ENCODE measurements at regions not wholly inside any gene's neighbourhood (a gene's known extent, or its start where the extent isn't known, plus 50 kb on each side); places are given as distances from the start of the nearest gene placed in this dataset.

GRCh38 chr5:4359847-4360246 lies 764.2 kb downstream of the IRX1 start:
- no peaks in the 10 kb centered on the region for H3K27me3 ChIP-seq (replicated peaks)
- no peak for DNase-seq
- H3K36me3 ChIP-seq (replicated peaks) = no peaks in the 10 kb centered on the region
- in situ Hi-C loops (cut with HindIII; ENCODE audit: low pct_ligation_motif_present, low sequenced_read_pairs) = no loop called here
- no peak overlapping the region for H3K4me3 ChIP-seq (ENCODE audit: low read depth, low read length)
- TF ChIP-seq, protein P1, sequence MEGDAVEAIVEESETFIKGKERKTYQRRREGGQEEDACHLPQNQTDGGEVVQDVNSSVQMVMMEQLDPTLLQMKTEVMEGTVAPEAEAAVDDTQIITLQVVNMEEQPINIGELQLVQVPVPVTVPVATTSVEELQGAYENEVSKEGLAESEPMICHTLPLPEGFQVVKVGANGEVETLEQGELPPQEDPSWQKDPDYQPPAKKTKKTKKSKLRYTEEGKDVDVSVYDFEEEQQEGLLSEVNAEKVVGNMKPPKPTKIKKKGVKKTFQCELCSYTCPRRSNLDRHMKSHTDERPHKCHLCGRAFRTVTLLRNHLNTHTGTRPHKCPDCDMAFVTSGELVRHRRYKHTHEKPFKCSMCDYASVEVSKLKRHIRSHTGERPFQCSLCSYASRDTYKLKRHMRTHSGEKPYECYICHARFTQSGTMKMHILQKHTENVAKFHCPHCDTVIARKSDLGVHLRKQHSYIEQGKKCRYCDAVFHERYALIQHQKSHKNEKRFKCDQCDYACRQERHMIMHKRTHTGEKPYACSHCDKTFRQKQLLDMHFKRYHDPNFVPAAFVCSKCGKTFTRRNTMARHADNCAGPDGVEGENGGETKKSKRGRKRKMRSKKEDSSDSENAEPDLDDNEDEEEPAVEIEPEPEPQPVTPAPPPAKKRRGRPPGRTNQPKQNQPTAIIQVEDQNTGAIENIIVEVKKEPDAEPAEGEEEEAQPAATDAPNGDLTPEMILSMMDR (IDR thresholded peaks at IDR 0.05; ENCODE audit: low read depth, low read length, missing control alignments) = no peak
- no peak overlapping the region for H3K27ac ChIP-seq

DNA sequence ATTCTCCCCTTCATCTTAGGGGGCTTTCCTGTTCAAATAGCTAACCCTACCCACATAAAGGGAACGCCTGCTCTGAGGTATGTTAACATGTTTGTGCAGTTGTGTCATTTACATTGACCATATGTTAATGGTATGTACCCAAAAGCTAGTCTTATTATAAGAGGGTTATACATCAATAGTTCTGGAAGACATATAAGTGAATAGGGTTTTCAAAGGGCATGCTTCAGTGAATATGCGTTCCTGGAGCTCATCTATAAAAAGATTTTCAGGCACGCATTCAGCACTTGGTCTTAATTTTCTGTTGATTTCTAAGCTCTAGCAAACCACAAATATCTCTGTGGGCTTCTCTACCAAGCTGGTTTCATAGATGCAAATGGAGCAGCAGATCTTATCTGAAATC lies 766.1 kb downstream of the IRX1 start:
- Histone ChIP-seq H3K36me3 (replicated peaks) (no peaks in the 10 kb centered on the region), H3K27ac (no peak overlapping the region), H3K4me3 (ENCODE audit: low read depth, low read length) (no peak overlapping the region), H3K27me3 (replicated peaks) (no peaks in the 10 kb centered on the region)
- DNase-seq = no peak
- in situ Hi-C loops (cut with HindIII; ENCODE audit: low pct_ligation_motif_present, low sequenced_read_pairs) = no loop called here
- TF ChIP-seq, protein P1 (IDR thresholded peaks at IDR 0.05; ENCODE audit: low read depth, low read length, missing control alignments) = no peak

DNA sequence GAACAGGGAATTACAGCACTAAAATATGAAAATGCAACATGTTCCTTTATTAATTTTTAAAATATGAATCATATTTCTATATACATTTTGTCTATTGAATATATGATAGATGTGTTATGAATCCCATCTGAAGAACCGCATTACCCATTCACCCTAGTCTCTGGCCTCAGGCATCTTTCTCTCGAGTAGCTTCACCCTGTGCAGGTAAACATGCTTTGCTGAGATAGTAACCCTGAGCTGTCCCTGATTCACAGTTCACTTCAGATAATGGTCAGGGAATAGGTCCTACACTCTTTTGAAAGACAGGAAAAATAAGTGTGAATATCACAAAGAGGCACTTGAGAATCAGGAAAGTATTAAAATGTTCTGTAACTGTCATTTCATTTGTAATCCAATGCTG lies 766.8 kb downstream of the IRX1 start:
- TF ChIP-seq, protein P1 (IDR thresholded peaks at IDR 0.05; ENCODE audit: low read depth, low read length, missing control alignments) = no peak
- in situ Hi-C loops (cut with HindIII; ENCODE audit: low pct_ligation_motif_present, low sequenced_read_pairs) = no loop called here
- H3K27ac ChIP-seq = no peak overlapping the region

DNA sequence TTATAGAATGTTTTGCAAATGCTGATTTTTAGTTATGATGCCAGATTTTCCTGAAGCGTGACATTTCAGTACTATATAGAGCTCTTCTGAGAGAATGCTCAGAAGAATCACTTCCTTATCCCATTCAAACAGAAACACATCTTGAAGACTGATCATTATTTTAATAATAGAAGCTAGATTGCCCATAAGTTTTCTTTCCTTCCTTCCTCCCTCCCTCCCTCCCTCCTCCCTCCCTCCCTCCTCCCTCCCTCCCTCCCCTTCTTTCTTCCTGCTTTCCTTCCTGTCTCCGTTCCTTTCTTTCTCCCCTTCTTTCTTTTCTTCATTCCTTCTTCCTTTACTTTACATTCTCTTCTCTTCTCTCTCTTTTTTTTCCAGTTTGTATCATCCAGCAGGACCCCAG lies 767.4 kb downstream of the IRX1 start:
- H3K27me3 ChIP-seq (replicated peaks) = no peaks in the 10 kb centered on the region

More for the DNA sequence above, 766.8 kb downstream of the IRX1 start:
- no peaks in the 10 kb centered on the region for H3K36me3 ChIP-seq (replicated peaks)
- H3K27me3 ChIP-seq (replicated peaks) = no peaks in the 10 kb centered on the region
- no peak overlapping the region for H3K4me3 ChIP-seq (ENCODE audit: low read depth, low read length)
- DNase-seq = no peak

GRCh38 chr5:4366628-4367027 lies 771.0 kb downstream of the IRX1 start:
- Histone ChIP-seq H3K27me3 (replicated peaks) (no peaks in the 10 kb centered on the region), H3K27ac (no peak overlapping the region), H3K36me3 (replicated peaks) (no peaks in the 10 kb centered on the region), H3K4me3 (ENCODE audit: low read depth, low read length) (no peak overlapping the region)
- in situ Hi-C loops (cut with HindIII; ENCODE audit: low pct_ligation_motif_present, low sequenced_read_pairs) = no loop called here
- DNase-seq = no peak
- TF ChIP-seq, protein P1 (IDR thresholded peaks at IDR 0.05; ENCODE audit: low read depth, low read length, missing control alignments) = no peak

More for the DNA sequence above, 767.4 kb downstream of the IRX1 start:
- DNase-seq = no peak
- no peak overlapping the region for H3K27ac ChIP-seq
- H3K36me3 ChIP-seq (replicated peaks) = no peaks in the 10 kb centered on the region
- H3K4me3 ChIP-seq (ENCODE audit: low read depth, low read length) = no peak overlapping the region
- in situ Hi-C loops (cut with HindIII; ENCODE audit: low pct_ligation_motif_present, low sequenced_read_pairs) = no loop called here
- TF ChIP-seq, protein P1 (IDR thresholded peaks at IDR 0.05; ENCODE audit: low read depth, low read length, missing control alignments) = no peak

GRCh38 chr5:4370218-4370617 lies 769.9 kb upstream of the ADAMTS16 start:
- Histone ChIP-seq H3K27me3 (replicated peaks) (no peaks in the 10 kb centered on the region), H3K27ac (no peak overlapping the region), H3K36me3 (replicated peaks) (no peaks in the 10 kb centered on the region), H3K4me3 (ENCODE audit: low read depth, low read length) (no peak overlapping the region)
- DNase-seq = no peak
- in situ Hi-C loops (cut with HindIII; ENCODE audit: low pct_ligation_motif_present, low sequenced_read_pairs) = no loop called here
- TF ChIP-seq, protein P1 (IDR thresholded peaks at IDR 0.05; ENCODE audit: low read depth, low read length, missing control alignments) = no peak
